SH-SY5Y (cell line): ENCODE measurements at regions not wholly inside any gene's neighbourhood (a gene's known extent, or its start where the extent isn't known, plus 50 kb on each side); places are given as distances from the start of the nearest gene placed in this dataset.

Experiments
- GATA2 ChIP-seq: IDR thresholded peaks from 2 replicates; pipeline ENCODE4 v1.6.1; 2011; ENCODE audit warnings: mild to moderate bottlenecking, low read depth, low read length
- GATA3 ChIP-seq: IDR thresholded peaks from 2 replicates; pipeline ENCODE4 v1.6.1; 2011; ENCODE audit warnings: low read depth, mild to moderate bottlenecking, low read length, moderate library complexity

DNA sequence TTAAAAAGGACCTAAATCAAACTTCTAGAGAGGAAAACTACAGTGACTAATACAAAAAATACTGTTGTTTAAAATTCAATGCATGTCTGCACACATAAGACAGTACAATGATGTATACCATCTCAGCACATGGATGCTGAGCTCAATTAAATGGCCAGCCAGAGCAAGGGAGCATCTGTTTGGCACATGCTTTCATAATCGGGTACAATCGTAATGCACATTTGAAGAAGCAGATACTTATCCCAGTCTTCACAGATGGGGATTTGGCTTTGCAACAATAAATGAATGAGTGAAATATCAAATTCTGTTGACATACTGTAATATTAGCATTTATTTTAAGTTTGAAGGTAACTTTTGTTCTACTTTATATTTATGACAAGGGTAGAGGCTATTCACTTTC lies 187.8 kb downstream of the CRPPA start:
- TF ChIP-seq GATA3 (peak; percentile 62), GATA2 (peak; percentile 57; the same call in 1 of the 2 replicates)
